NCI-H1694 treated with DMSO at 0.1 percent for 48 hours (cell line): ENCODE measurements at regions not wholly inside any gene's neighbourhood (a gene's known extent, or its start where the extent isn't known, plus 50 kb on each side); places are given as distances from the start of the nearest gene placed in this dataset.
A peak's percentile ranks its signal among the peaks of the same experiment; 100 is the strongest.

Source experiments
- DNase-seq: peaks from one replicate; lab custom pipeline; 2025; lab: John Stamatoyannopoulos, UW

GRCh38 chr13:109436841-109437240 lies 349.5 kb downstream of the IRS2 start:
- DNase-seq, result no peak

GRCh38 chr13:109436055-109436622 lies 350.2 kb downstream of the IRS2 start:
- DNase-seq, result no peak

GRCh38 chr13:109431217-109431616 lies 355.2 kb downstream of the IRS2 start:
- no peak for DNase-seq

- DNase-seq, result no peak
Measured at GRCh38 chr13:109428146-109428545, 358.2 kb downstream of the IRS2 start.

- DNase-seq, result no peak
Measured at GRCh38 chr13:109427695-109428094, 358.7 kb downstream of the IRS2 start.

GRCh38 chr13:109427148-109427547 lies 359.2 kb downstream of the IRS2 start:
- no peak for DNase-seq

GRCh38 chr13:109426690-109426990 lies 359.7 kb downstream of the IRS2 start:
- no peak for DNase-seq

GRCh38 chr13:109425821-109426689 lies 360.3 kb downstream of the IRS2 start:
- no peak for DNase-seq

GRCh38 chr13:109422161-109422560 lies 364.2 kb downstream of the IRS2 start:
- DNase-seq, result no peak

- no peak for DNase-seq
Measured at GRCh38 chr13:109419896-109420295, 366.5 kb downstream of the IRS2 start.

GRCh38 chr13:109418111-109418510 lies 368.3 kb downstream of the IRS2 start:
- DNase-seq, result no peak

- no peak for DNase-seq
Measured at GRCh38 chr13:109416001-109416400, 370.4 kb downstream of the IRS2 start.

GRCh38 chr13:109415057-109415456 lies 371.3 kb downstream of the IRS2 start:
- DNase-seq, result no peak

GRCh38 chr13:109412283-109412901 lies 374.0 kb downstream of the IRS2 start:
- peak; percentile 70 for DNase-seq

GRCh38 chr13:109410868-109411267 lies 375.5 kb downstream of the IRS2 start:
- DNase-seq, result no peak

GRCh38 chr13:109408591-109409382 lies 377.6 kb downstream of the IRS2 start:
- DNase-seq, result no peak

GRCh38 chr13:109406376-109406992 lies 379.9 kb downstream of the IRS2 start:
- no peak for DNase-seq

- DNase-seq, result no peak
Measured at GRCh38 chr13:109403012-109403421, 383.4 kb downstream of the IRS2 start.

- no peak for DNase-seq
Measured at GRCh38 chr13:109401891-109402290, 384.5 kb downstream of the IRS2 start.

GRCh38 chr13:109401307-109401706 lies 385.1 kb downstream of the IRS2 start:
- DNase-seq, result no peak

GRCh38 chr13:109400624-109401257 lies 385.6 kb downstream of the IRS2 start:
- no peak for DNase-seq

- no peak for DNase-seq
Measured at GRCh38 chr13:109400209-109400608, 386.2 kb downstream of the IRS2 start.
